SU-DHL-6 (cell line): ENCODE measurements at regions not wholly inside any gene's neighbourhood (a gene's known extent, or its start where the extent isn't known, plus 50 kb on each side); places are given as distances from the start of the nearest gene placed in this dataset.

ENCODE experiments used
- EZH2phosphoT487 ChIP-seq: fragments of 200-600 bp; sonication (generic), shearing (Covaris generic); conservative IDR thresholded peaks from 2 replicates; pipeline ENCODE4 v1.6.1; 2018; ENCODE audit warnings: mild to moderate bottlenecking, antibody characterized with exemption, low read length, moderate library complexity, mixed read lengths
- TF ChIP-seq, protein P1 (sequence below): fragments of 200-600 bp; sonication (generic); IDR thresholded peaks from one replicate; pipeline ENCODE4 v1.5.1; 2017; ENCODE audit warnings: antibody characterized with exemption, mild to moderate bottlenecking, low read length, moderate library complexity; ENCODE audit not compliant: insufficient read depth, poor library complexity, severe bottlenecking

DNA sequence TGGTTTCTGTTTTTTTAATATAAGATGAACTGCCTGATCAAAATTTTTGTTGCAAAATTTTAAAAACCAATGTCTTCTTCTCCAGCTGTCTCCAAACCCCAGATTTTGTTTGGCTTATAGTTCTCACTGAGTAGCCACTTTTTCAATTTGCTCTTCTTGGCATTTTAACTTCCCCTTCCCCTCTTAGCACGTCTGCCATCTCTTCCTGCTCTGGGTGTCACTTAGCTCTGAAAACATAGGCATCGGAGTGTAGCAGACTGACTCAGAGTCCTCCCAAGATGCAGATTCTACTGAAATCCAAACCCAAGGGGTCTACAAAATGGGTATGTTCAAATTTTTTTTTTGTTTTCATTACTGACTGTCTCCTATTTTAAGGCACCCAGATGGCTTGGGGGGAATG is 270.3 kb upstream of the KIRREL3 start:
- TF ChIP-seq, protein P1, sequence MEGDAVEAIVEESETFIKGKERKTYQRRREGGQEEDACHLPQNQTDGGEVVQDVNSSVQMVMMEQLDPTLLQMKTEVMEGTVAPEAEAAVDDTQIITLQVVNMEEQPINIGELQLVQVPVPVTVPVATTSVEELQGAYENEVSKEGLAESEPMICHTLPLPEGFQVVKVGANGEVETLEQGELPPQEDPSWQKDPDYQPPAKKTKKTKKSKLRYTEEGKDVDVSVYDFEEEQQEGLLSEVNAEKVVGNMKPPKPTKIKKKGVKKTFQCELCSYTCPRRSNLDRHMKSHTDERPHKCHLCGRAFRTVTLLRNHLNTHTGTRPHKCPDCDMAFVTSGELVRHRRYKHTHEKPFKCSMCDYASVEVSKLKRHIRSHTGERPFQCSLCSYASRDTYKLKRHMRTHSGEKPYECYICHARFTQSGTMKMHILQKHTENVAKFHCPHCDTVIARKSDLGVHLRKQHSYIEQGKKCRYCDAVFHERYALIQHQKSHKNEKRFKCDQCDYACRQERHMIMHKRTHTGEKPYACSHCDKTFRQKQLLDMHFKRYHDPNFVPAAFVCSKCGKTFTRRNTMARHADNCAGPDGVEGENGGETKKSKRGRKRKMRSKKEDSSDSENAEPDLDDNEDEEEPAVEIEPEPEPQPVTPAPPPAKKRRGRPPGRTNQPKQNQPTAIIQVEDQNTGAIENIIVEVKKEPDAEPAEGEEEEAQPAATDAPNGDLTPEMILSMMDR: no peak
- TF ChIP-seq EZH2phosphoT487: no peak
